AG09309 (cell line): ENCODE measurements at regions not wholly inside any gene's neighbourhood (a gene's known extent, or its start where the extent isn't known, plus 50 kb on each side); places are given as distances from the start of the nearest gene placed in this dataset.

Experiments used
- DNase-seq: peaks from one replicate; pipeline ENCODE4 v3.0.0-alpha.2; 2010; ENCODE audit warnings: low read depth
- H3K4me3 ChIP-seq: 2 replicates; pipeline ENCODE4 v1.5.1; 2011; ENCODE audit warnings: mild to moderate bottlenecking, low read depth, low read length, moderate library complexity; ENCODE audit not compliant: control insufficient read depth
- TF ChIP-seq, protein P1 (sequence below): IDR thresholded peaks from 2 replicates; pipeline ENCODE4 v1.5.1; 2011; ENCODE audit warnings: mild to moderate bottlenecking, low read depth, low read length, inconsistent platforms; ENCODE audit not compliant: insufficient read depth, control insufficient read depth; ENCODE audit errors: missing control alignments

DNA sequence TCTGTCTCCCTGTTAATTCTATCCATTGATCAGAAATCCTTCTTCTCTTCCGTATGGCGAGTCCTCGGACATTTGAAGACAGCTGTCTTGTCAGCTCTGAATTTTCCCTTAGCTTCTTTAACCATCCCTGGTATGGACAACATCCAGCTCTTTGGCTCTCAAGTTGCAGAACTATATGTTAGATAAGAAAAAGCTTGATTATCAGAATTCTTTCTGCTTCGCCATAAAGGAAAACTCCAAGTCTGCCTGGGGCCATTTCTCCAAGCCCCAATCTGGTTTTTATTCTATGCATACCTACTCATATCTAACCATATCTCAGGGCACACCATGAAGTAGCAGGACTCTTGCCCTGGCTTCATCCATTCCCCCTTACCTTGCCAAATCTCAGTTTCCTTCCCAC, 215.7 kb upstream of the TMC3 start:
- H3K4me3 ChIP-seq: no peak overlapping the region
- TF ChIP-seq, protein P1, sequence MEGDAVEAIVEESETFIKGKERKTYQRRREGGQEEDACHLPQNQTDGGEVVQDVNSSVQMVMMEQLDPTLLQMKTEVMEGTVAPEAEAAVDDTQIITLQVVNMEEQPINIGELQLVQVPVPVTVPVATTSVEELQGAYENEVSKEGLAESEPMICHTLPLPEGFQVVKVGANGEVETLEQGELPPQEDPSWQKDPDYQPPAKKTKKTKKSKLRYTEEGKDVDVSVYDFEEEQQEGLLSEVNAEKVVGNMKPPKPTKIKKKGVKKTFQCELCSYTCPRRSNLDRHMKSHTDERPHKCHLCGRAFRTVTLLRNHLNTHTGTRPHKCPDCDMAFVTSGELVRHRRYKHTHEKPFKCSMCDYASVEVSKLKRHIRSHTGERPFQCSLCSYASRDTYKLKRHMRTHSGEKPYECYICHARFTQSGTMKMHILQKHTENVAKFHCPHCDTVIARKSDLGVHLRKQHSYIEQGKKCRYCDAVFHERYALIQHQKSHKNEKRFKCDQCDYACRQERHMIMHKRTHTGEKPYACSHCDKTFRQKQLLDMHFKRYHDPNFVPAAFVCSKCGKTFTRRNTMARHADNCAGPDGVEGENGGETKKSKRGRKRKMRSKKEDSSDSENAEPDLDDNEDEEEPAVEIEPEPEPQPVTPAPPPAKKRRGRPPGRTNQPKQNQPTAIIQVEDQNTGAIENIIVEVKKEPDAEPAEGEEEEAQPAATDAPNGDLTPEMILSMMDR: no peak
- DNase-seq: no peak

DNA sequence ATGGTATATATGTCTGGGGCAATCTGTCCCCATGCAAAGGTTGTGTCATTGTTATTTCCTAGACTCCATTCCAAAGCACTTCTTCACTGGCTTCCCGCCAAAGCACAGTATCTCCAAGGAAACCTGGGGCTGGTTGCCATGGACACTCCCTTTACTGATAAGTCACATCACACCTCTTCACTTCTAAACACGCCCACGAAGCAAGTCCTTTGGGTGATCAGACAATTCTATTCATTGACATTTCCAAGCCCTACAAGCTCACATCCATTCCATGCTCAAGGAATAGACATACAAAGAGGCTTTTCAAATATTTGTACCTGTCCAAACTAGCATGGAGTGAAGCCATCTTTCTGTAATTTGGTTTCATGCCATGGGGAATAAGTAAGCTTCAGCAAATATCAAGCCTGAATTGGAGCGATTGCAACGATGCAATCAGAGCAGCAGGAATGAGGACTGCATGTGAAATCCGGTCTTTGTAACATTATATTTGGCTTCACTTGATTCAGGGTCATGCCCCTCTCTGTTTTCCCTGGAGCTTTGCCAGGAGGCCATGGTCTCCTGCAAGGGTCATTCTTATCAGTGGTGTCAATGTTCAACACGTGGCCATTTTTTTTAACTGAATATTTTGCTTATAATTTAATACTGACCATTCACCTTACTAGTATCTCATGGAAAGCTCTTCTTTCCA, 201.6 kb upstream of the TMC3 start:
- DNase-seq: no peak
- TF ChIP-seq, protein P1: no peak
- no peak overlapping the region for H3K4me3 ChIP-seq

DNA sequence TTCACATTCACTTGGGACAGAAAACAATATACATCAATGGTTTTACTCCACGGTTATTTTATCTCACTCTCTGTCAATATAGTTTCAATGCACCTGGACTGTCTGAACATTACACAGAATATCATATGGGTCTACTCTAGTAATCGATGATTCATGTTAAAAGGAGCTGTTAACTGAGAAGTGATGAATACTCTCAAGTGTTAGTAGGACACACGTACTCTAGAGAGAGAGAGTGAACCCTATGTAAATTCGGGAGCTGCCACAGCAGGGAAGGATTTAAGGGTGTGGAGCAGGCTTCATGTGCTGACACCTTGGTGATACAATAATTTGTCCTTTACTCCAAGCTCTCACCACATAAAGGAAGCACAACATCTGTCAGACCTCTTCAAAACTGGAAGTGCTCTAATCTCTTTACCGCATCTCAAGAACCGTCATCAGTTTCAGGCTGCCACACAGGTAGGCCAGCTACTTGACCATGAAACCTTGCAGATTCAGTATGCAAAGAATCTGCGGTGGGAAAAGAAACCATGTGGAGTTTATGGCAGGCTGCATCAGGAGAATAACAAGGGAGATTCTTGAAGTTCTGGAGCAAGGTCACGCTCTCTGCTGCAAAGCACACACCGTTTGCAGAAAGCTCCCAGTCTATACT, 199.2 kb upstream of the TMC3 start:
- TF ChIP-seq, protein P1: no peak
- no peak for DNase-seq
- no peak overlapping the region for H3K4me3 ChIP-seq

DNA sequence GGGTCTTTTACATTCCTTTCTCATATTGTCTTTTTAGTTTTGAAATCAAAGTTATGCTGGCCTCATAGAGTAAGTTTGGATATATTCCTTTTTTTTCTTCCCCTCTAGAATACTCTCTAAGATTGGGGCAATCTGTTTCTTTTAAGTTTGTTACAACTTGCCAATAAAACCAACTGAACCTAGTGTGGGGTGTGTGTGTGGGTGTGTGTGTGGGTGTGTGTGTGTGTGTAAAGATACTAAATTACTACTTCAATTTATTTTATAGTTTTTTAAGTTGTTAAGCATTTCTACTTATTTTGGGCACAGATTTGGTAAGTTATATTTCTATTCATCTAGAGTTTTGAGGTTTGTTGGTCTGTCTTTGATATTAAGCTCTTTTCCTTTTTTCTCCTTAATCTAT, 198.2 kb upstream of the TMC3 start:
- DNase-seq: no peak
- H3K4me3 ChIP-seq: no peak overlapping the region
- TF ChIP-seq, protein P1: no peak

DNA sequence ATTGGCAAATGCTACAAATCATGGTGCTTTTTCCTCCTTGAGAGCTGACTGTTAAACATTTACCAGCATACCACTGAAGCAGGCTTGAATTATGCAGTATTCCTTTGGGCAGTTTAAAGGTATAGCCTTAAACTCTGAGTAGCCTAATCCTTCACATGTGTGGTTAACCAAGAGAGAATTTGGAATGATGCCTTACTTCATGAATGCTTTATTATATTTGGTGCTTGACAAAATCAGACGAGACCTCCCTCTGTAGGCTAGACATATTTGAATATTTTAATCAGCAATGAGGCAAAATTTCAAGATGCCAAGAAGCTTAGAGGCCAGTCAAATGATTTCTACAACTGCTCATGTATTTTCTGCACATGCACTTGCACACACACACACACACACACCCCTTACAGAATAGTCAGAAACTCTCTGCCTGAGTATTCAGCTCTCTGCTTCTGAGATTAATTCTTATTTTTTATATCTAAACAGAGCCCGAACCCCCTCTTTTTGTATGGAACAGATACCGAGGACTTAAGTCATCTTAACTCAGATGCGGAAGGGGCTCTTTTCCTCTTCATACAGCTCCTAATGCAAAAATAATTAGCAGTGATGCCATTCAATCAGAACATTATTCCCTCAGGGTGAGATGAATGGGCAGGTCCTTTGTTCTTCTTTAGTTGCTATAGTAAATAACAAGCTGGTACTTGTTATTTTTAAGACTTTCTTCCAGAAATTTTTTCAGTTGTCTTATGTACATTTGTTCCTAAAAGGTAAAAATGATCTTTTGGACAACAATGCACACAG, 195.5 kb upstream of the TMC3 start:
- DNase-seq: no peak
- TF ChIP-seq, protein P1: no peak

DNA sequence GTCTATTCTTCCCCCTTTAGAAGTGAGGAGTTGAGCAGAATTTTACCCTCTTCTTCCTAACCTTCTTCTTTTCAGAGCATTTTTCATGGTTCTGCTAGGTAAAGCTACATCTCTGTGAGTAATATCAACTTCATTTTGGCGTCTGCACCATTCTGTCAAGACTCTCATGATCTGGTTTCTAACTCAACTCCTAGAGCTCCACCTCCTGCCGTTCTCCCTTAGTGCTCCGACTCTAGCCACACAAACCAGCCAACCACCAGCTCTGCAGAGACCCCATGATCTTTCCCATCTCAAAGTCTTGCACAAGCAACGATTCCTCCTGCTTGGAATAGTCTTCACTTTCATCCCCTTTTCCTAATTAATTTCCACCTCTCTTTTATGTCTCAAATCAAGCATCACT, 193.9 kb upstream of the TMC3 start:
- no peak overlapping the region for H3K4me3 ChIP-seq
- TF ChIP-seq, protein P1: no peak
- no peak for DNase-seq

More for the DNA sequence above, 195.5 kb upstream of the TMC3 start:
- no peak overlapping the region for H3K4me3 ChIP-seq
